ENCODE measurements at regions not wholly inside any gene's neighbourhood (a gene's known extent, or its start where the extent isn't known, plus 50 kb on each side); places are given as distances from the start of the nearest gene placed in this dataset.

- TF ChIP-seq REST (IDR thresholded peaks at IDR 0.05; ENCODE audit: low read depth), result no peak
- no peak for TF ChIP-seq ZBTB7A (IDR thresholded peaks at IDR 0.05; ENCODE audit: low read depth)
- TF ChIP-seq USF1 (IDR thresholded peaks at IDR 0.05), result 0 out of 2 replicates have a peak, but pooled peaks have one; percentile 5
- TF ChIP-seq EP300 (IDR thresholded peaks at IDR 0.05; ENCODE audit: borderline replicate concordance), result no peak
- TF ChIP-seq EGR1 (IDR thresholded peaks at IDR 0.05), result no peak
- TF ChIP-seq YY1 (IDR thresholded peaks at IDR 0.05; ENCODE audit: low read depth), result 0 out of 2 replicates have a peak, but pooled peaks have one; percentile 33
- peak; percentile 77 for TF ChIP-seq NFIC (IDR thresholded peaks at IDR 0.05)
- TF ChIP-seq TCF12 (IDR thresholded peaks at IDR 0.05; ENCODE audit: low read depth), result 0 out of 2 replicates have a peak, but pooled peaks have one; percentile 22
- TF ChIP-seq FOXM1 (IDR thresholded peaks at IDR 0.05; ENCODE audit: borderline replicate concordance, low read depth), result no peak
- TF ChIP-seq CREB1 (IDR thresholded peaks at IDR 0.05; ENCODE audit: low read depth), result no peak
- TF ChIP-seq TEAD4 (IDR thresholded peaks at IDR 0.05), result peak; percentile 48; the same call in 1 of the 2 replicates
- TF ChIP-seq RAD21 (IDR thresholded peaks at IDR 0.05; ENCODE audit: low read depth), result peak; percentile 93
- no peak for TF ChIP-seq TAF1 (IDR thresholded peaks at IDR 0.05; ENCODE audit: low read depth)
- no peak for TF ChIP-seq MAX (IDR thresholded peaks at IDR 0.05)
- 0 out of 2 replicates have a peak, but pooled peaks have one; percentile 28 for TF ChIP-seq CEBPB (IDR thresholded peaks at IDR 0.05)
Observed at GRCh38 chr13:103883164-103883563, 816.9 kb upstream of the SLC10A2 start.

- no peak for TF ChIP-seq YY1 (IDR thresholded peaks at IDR 0.05; ENCODE audit: low read depth)
- no peak for TF ChIP-seq TAF1 (IDR thresholded peaks at IDR 0.05; ENCODE audit: low read depth)
- no peak for TF ChIP-seq EGR1 (IDR thresholded peaks at IDR 0.05)
- no peak for TF ChIP-seq TCF12 (IDR thresholded peaks at IDR 0.05; ENCODE audit: low read depth)
- TF ChIP-seq CEBPB (IDR thresholded peaks at IDR 0.05), result no peak
- no peak for TF ChIP-seq CREB1 (IDR thresholded peaks at IDR 0.05; ENCODE audit: low read depth)
- TF ChIP-seq ZBTB7A (IDR thresholded peaks at IDR 0.05; ENCODE audit: low read depth), result no peak
- TF ChIP-seq EP300 (IDR thresholded peaks at IDR 0.05; ENCODE audit: borderline replicate concordance), result no peak
- TF ChIP-seq RAD21 (IDR thresholded peaks at IDR 0.05; ENCODE audit: low read depth), result no peak
- no peak for TF ChIP-seq MAX (IDR thresholded peaks at IDR 0.05)
- TF ChIP-seq NFIC (IDR thresholded peaks at IDR 0.05), result no peak
- TF ChIP-seq REST (IDR thresholded peaks at IDR 0.05; ENCODE audit: low read depth), result no peak
Observed at GRCh38 chr13:103878891-103879605, 812.8 kb upstream of the SLC10A2 start.

GRCh38 chr13:103876571-103876970, 810.4 kb upstream of the SLC10A2 start:
- TF ChIP-seq FOXM1 (IDR thresholded peaks at IDR 0.05; ENCODE audit: borderline replicate concordance, low read depth) (no peak), RAD21 (IDR thresholded peaks at IDR 0.05; ENCODE audit: low read depth) (no peak), MAX (IDR thresholded peaks at IDR 0.05) (no peak)

- TF ChIP-seq NFIC (IDR thresholded peaks at IDR 0.05) (no peak), CEBPB (IDR thresholded peaks at IDR 0.05) (no peak), RAD21 (IDR thresholded peaks at IDR 0.05; ENCODE audit: low read depth) (no peak), USF1 (IDR thresholded peaks at IDR 0.05) (no peak), CREB1 (IDR thresholded peaks at IDR 0.05; ENCODE audit: low read depth) (no peak), TCF12 (IDR thresholded peaks at IDR 0.05; ENCODE audit: low read depth) (no peak)
Observed at GRCh38 chr13:103873725-103874124, 807.5 kb upstream of the SLC10A2 start.

GRCh38 chr13:103866048-103866447, 799.8 kb upstream of the SLC10A2 start:
- TF ChIP-seq TCF12 (IDR thresholded peaks at IDR 0.05; ENCODE audit: low read depth) (no peak), FOXM1 (IDR thresholded peaks at IDR 0.05; ENCODE audit: borderline replicate concordance, low read depth) (no peak), RAD21 (IDR thresholded peaks at IDR 0.05; ENCODE audit: low read depth) (no peak), NFIC (IDR thresholded peaks at IDR 0.05) (no peak), USF1 (IDR thresholded peaks at IDR 0.05) (no peak), EP300 (IDR thresholded peaks at IDR 0.05; ENCODE audit: borderline replicate concordance) (no peak), MAX (IDR thresholded peaks at IDR 0.05) (no peak), TEAD4 (IDR thresholded peaks at IDR 0.05) (no peak), EGR1 (IDR thresholded peaks at IDR 0.05) (no peak), REST (IDR thresholded peaks at IDR 0.05; ENCODE audit: low read depth) (no peak), YY1 (IDR thresholded peaks at IDR 0.05; ENCODE audit: low read depth) (no peak), CEBPB (IDR thresholded peaks at IDR 0.05) (no peak), TAF1 (IDR thresholded peaks at IDR 0.05; ENCODE audit: low read depth) (no peak), CREB1 (IDR thresholded peaks at IDR 0.05; ENCODE audit: low read depth) (no peak), ZBTB7A (IDR thresholded peaks at IDR 0.05; ENCODE audit: low read depth) (no peak)
